CD4-positive, alpha-beta T cell (primary cell): ENCODE measurements at regions not wholly inside any gene's neighbourhood (a gene's known extent, or its start where the extent isn't known, plus 50 kb on each side); places are given as distances from the start of the nearest gene placed in this dataset.

Experiments
- ATAC-seq: fragments of 200-7000 bp; cut with Tn5 transposase; one replicate; pipeline ENCODE4 v1.10.0; 2022; ENCODE audit warnings: mild to moderate bottlenecking; ENCODE audit not compliant: poor library complexity
- CTCF ChIA-PET: fragments of 350-600 bp; sonication (Branson Sonifier 250); formaldehyde crosslinking; loops from one replicate; lab custom pipeline; 2021; ENCODE audit warnings: antibody characterized with exemption, inconsistent platforms; lab: Charles Lee
- POLR2A ChIA-PET: fragments of 350-600 bp; sonication (Branson Sonifier 250); formaldehyde crosslinking; loops from one replicate; lab custom pipeline; 2021; ENCODE audit warnings: antibody characterized with exemption, inconsistent platforms; lab: Charles Lee
- DNase-seq, 14 experiments: peaks; one replicate each; pipeline ENCODE4 v3.0.0-alpha.2; 2013 to 2020; ENCODE audit warnings: mixed read lengths in 2 of 14
- H3K27ac ChIP-seq, 2 donors: one replicate each; pipeline versions ENCODE4 v1.5.1 to v1.7.0; 2013; ENCODE audit warnings: low read length in 2 of 2, low read depth in 1 of 2, mild to moderate bottlenecking in 1 of 2
- H3K27me3 ChIP-seq, 2 experiments: 1 replicate in 1 of 2; 2 replicates in 1 of 2; pipeline versions ENCODE4 v1.6.1 to v1.7.0; 2013; ENCODE audit warnings: low read length in 2 of 2, control low read depth in 1 of 2, mild to moderate bottlenecking in 1 of 2, moderate library complexity in 1 of 2; ENCODE audit not compliant: insufficient read depth in 2 of 2, control insufficient read depth in 1 of 2
- H3K36me3 ChIP-seq: one replicate; pipeline ENCODE4 v1.6.1; 2013; ENCODE audit warnings: low read length, control low read depth; ENCODE audit not compliant: insufficient read depth
- H3K4me1 ChIP-seq: one replicate; pipeline ENCODE4 v1.6.1; 2013; ENCODE audit warnings: low read length, control low read depth; ENCODE audit not compliant: insufficient read depth
- H3K4me3 ChIP-seq: one replicate; pipeline ENCODE4 v1.5.1; 2013; ENCODE audit warnings: mild to moderate bottlenecking, low read length, moderate library complexity
- H3K9me3 ChIP-seq, 2 experiments: 1 replicate in 1 of 2; 2 replicates in 1 of 2; pipeline versions ENCODE4 v1.6.1 to v1.7.0; 2013; ENCODE audit warnings: low read length in 2 of 2, mild to moderate bottlenecking in 2 of 2, control low read depth in 1 of 2, moderate library complexity in 1 of 2; ENCODE audit not compliant: control insufficient read depth in 1 of 2, insufficient read depth in 1 of 2
- H3K27ac Mint-ChIP-seq: one replicate; pipeline ENCODE4 v1.8.0; 2020; ENCODE audit warnings: mixed read lengths
- H3K27me3 Mint-ChIP-seq: one replicate; pipeline ENCODE4 v1.8.0; 2021; ENCODE audit warnings: mixed read lengths
- H3K36me3 Mint-ChIP-seq: one replicate; pipeline ENCODE4 v1.8.0; 2021; ENCODE audit warnings: low read depth, mixed read lengths
- H3K4me1 Mint-ChIP-seq: one replicate; pipeline ENCODE4 v1.8.0; 2021; ENCODE audit warnings: low read depth, mixed read lengths
- H3K4me3 Mint-ChIP-seq: one replicate; pipeline ENCODE4 v1.8.0; 2020; ENCODE audit warnings: mild to moderate bottlenecking, mixed read lengths
- H3K9me3 Mint-ChIP-seq: one replicate; pipeline ENCODE4 v1.8.0; 2020; ENCODE audit warnings: mixed read lengths
- intact Hi-C, 2 experiments: fragments of 100-400 bp; cut with DNase I in 1 of 2; cut with micrococcal nuclease in 1 of 2; formaldehyde crosslinking; loops; one replicate each; pipeline versions ENCODE4 v1.15.1 to v1.9.0; 2023 to 2025; cut with DNase I, micrococcal nuclease
- TF ChIP-seq, protein P1 (sequence below): fragments of 200-600 bp; IDR thresholded peaks from one replicate; pipeline ENCODE4 v1.8.0; 2022; ENCODE audit warnings: antibody characterized with exemption, mild to moderate bottlenecking

DNA sequence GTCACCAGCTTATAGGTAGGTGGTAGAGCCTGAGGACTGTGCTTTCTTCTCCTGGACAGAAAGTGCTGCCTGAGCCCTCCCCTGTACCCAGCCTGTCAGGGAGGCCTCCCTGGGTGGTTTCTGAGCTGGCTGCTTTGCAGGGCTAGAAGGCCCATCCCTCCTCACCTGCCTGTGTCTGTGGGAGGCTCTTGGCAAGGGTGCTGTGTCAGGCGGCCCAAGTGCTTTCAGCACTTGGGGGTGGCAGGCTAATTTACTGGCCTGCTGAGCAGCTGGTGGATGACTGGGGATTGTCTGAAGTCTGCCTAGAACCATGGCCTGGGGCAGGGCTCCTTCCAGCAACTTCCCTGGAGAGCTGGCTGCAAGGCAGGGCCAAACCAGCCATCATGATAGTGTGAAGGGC, 139.0 kb upstream of the NAV2 start:
- no peak for ATAC-seq
- Histone ChIP-seq H3K27me3 (no peaks in the 10 kb centered on the region), H3K36me3 (no peaks in the 10 kb centered on the region), H3K9me3 (no peaks in the 10 kb centered on the region), H3K27ac (no peak overlapping the region), H3K4me1 (no peaks in the 10 kb centered on the region), H3K4me3 (no peak overlapping the region)
- Mint-ChIP-seq H3K4me3 (no peak overlapping the region), H3K36me3 (no peaks in the 10 kb centered on the region), H3K9me3 (no peaks in the 10 kb centered on the region), H3K27ac (no peak overlapping the region), H3K4me1 (no peaks in the 10 kb centered on the region), H3K27me3 (peaks cover 6% of the 10 kb centered on the region)
- ChIA-PET POLR2A (no interaction called here), CTCF (no interaction called here)
- TF ChIP-seq, protein P1, sequence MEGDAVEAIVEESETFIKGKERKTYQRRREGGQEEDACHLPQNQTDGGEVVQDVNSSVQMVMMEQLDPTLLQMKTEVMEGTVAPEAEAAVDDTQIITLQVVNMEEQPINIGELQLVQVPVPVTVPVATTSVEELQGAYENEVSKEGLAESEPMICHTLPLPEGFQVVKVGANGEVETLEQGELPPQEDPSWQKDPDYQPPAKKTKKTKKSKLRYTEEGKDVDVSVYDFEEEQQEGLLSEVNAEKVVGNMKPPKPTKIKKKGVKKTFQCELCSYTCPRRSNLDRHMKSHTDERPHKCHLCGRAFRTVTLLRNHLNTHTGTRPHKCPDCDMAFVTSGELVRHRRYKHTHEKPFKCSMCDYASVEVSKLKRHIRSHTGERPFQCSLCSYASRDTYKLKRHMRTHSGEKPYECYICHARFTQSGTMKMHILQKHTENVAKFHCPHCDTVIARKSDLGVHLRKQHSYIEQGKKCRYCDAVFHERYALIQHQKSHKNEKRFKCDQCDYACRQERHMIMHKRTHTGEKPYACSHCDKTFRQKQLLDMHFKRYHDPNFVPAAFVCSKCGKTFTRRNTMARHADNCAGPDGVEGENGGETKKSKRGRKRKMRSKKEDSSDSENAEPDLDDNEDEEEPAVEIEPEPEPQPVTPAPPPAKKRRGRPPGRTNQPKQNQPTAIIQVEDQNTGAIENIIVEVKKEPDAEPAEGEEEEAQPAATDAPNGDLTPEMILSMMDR = no peak
- intact Hi-C loops = loop anchor here in 1 of 2 experiments (10.0 kb wide), 1 partner anchor 61 kb away; no protein-coding TSS in a partner anchor
- DNase-seq = no peak

DNA sequence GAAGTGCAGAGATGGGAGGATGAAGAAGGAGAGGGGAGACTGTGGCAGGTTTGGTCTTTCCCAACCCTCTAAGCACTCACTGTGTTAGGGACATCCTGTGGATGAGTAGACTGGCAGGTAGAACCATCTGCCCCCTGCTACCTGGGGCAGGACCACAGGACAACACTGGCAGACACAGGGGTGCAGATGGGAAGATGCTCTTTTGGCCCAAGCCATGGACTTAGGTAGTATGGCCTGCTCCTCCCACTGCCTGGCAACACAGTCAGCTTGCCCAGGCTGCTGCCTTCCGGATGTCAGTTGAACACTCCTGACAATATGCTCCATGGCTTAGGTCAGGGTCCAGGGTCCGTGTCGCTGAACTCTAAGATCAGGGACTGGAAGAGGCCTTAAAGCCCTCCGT, 140.7 kb upstream of the NAV2 start:
- Histone ChIP-seq H3K36me3 (no peaks in the 10 kb centered on the region), H3K27me3 (no peaks in the 10 kb centered on the region), H3K4me1 (no peaks in the 10 kb centered on the region), H3K4me3 (no peak overlapping the region), H3K9me3 (no peaks in the 10 kb centered on the region), H3K27ac (no peak overlapping the region)
- Mint-ChIP-seq H3K27ac (no peak overlapping the region), H3K4me3 (no peak overlapping the region), H3K4me1 (no peaks in the 10 kb centered on the region), H3K36me3 (no peaks in the 10 kb centered on the region), H3K9me3 (no peaks in the 10 kb centered on the region), H3K27me3 (peaks cover 23% of the 10 kb centered on the region)
- ATAC-seq = no peak
- POLR2A ChIA-PET = no interaction called here
- intact Hi-C loops = loop anchor here in 1 of 2 experiments (10.0 kb wide), 1 partner anchor 63 kb away; no protein-coding TSS in a partner anchor
- TF ChIP-seq, protein P1 = no peak
- CTCF ChIA-PET = interaction anchor here (0.6 kb wide), 1 partner anchor 23 kb away, joined by 4 read pairs; no protein-coding TSS in a partner anchor
- no peak for DNase-seq

DNA sequence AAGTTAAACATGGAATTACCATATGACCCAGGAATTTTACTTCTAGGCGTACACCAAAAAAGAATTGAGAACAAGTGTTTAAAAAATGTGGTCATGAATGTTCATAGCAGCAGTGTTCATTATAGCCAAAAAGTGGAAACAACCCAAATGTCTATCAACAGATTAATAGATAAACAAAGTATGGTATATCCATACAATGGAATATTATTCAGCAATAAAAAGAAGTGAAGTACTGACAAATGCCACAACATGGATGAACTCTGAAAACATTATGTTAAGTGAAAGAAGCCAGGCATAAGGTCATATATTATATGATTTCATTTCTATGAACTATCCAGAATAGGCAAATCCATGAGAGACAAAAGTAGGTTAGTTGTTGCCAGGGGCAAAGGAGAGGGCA, 141.7 kb upstream of the NAV2 start:
- DNase-seq = no peak
- H3K4me3 ChIP-seq = no peak overlapping the region
- Mint-ChIP-seq H3K27ac (no peak overlapping the region), H3K4me1 (no peaks in the 10 kb centered on the region), H3K4me3 (no peak overlapping the region), H3K36me3 (no peaks in the 10 kb centered on the region), H3K9me3 (no peaks in the 10 kb centered on the region), H3K27me3 (peaks cover 30% of the 10 kb centered on the region)
- intact Hi-C loops = loop anchor here in 1 of 2 experiments (10.0 kb wide), 1 partner anchor 64 kb away; no protein-coding TSS in a partner anchor
- ATAC-seq = no peak
- ChIA-PET POLR2A (no interaction called here), CTCF (no interaction called here)
- TF ChIP-seq, protein P1 = no peak
- H3K27ac ChIP-seq = no peak overlapping the region
- no peaks in the 10 kb centered on the region for H3K36me3 ChIP-seq
- no peaks in the 10 kb centered on the region for H3K27me3 ChIP-seq
- H3K4me1 ChIP-seq = no peaks in the 10 kb centered on the region
- H3K9me3 ChIP-seq = no peaks in the 10 kb centered on the region
